Left hindlimb (tissue), 1 donor: ENCODE measurements at regions not wholly inside any gene's neighbourhood (a gene's known extent, or its start where the extent isn't known, plus 50 kb on each side); places are given as distances from the start of the nearest gene placed in this dataset.

Source experiments
- DNase-seq: peaks from one replicate; pipeline ENCODE4 v3.0.0-alpha.2; 2018

- no peak for DNase-seq
These were observed 423.4 kb upstream of the ATP11B start for GRCh38 chr3:182369861-182370260.

- DNase-seq = no peak
These were observed 422.4 kb upstream of the ATP11B start for GRCh38 chr3:182370949-182371348.

- DNase-seq = no peak
These were observed 417.4 kb upstream of the ATP11B start for GRCh38 chr3:182375916-182376315.

- no peak for DNase-seq
These were observed 411.0 kb upstream of the ATP11B start for GRCh38 chr3:182382112-182382857.

- DNase-seq = no peak
These were observed 409.1 kb upstream of the ATP11B start for GRCh38 chr3:182384221-182384620.

GRCh38 chr3:182385356-182385755, 407.9 kb upstream of the ATP11B start:
- DNase-seq = no peak

- no peak for DNase-seq
These were observed 404.8 kb upstream of the ATP11B start for GRCh38 chr3:182388506-182388905.

GRCh38 chr3:182389071-182389815, 404.1 kb upstream of the ATP11B start:
- DNase-seq = no peak

GRCh38 chr3:182390421-182390820, 402.9 kb upstream of the ATP11B start:
- DNase-seq = no peak

GRCh38 chr3:182392182-182392937, 400.9 kb upstream of the ATP11B start:
- no peak for DNase-seq

- DNase-seq = no peak
These were observed 400.2 kb upstream of the ATP11B start for GRCh38 chr3:182393151-182393550.

GRCh38 chr3:182393830-182394367, 399.4 kb upstream of the ATP11B start:
- no peak for DNase-seq

GRCh38 chr3:182397164-182397563, 396.1 kb upstream of the ATP11B start:
- no peak for DNase-seq

- no peak for DNase-seq
These were observed 393.1 kb upstream of the ATP11B start for GRCh38 chr3:182399978-182400737.

GRCh38 chr3:182400838-182401237, 392.5 kb upstream of the ATP11B start:
- DNase-seq = no peak

GRCh38 chr3:182404031-182404430, 389.3 kb upstream of the ATP11B start:
- DNase-seq = no peak

- DNase-seq = no peak
These were observed 387.5 kb upstream of the ATP11B start for GRCh38 chr3:182405759-182406158.

- no peak for DNase-seq
These were observed 386.5 kb upstream of the ATP11B start for GRCh38 chr3:182406786-182407185.

GRCh38 chr3:182410051-182410450, 383.3 kb upstream of the ATP11B start:
- DNase-seq = no peak

- no peak for DNase-seq
These were observed 381.2 kb upstream of the ATP11B start for GRCh38 chr3:182412066-182412465.

GRCh38 chr3:182413061-182413460, 380.2 kb upstream of the ATP11B start:
- no peak for DNase-seq

GRCh38 chr3:182413682-182414081, 379.6 kb upstream of the ATP11B start:
- no peak for DNase-seq

GRCh38 chr3:182414586-182414985, 378.7 kb upstream of the ATP11B start:
- DNase-seq = no peak
